Stimulated activated CD8-positive, alpha-beta memory T cell treated with anti-CD3 and anti-CD28 coated beads, Interleukin-7, amount 100 ng/mL, for 48 hours (primary cell): ENCODE measurements at regions not wholly inside any gene's neighbourhood (a gene's known extent, or its start where the extent isn't known, plus 50 kb on each side); places are given as distances from the start of the nearest gene placed in this dataset.

Experiments
- DNase-seq, 2 donors: peaks; one replicate each; pipeline ENCODE4 v3.0.0-alpha.2; 2020; ENCODE audit warnings: low read depth in 1 of 2; ENCODE audit errors: extremely low read depth in 1 of 2

- DNase-seq: no peak
These were observed 368.4 kb upstream of the E2F7 start for GRCh38 chr12:77433799-77434198.

- DNase-seq: no peak
These were observed 364.1 kb upstream of the E2F7 start for GRCh38 chr12:77429426-77429825.

DNA sequence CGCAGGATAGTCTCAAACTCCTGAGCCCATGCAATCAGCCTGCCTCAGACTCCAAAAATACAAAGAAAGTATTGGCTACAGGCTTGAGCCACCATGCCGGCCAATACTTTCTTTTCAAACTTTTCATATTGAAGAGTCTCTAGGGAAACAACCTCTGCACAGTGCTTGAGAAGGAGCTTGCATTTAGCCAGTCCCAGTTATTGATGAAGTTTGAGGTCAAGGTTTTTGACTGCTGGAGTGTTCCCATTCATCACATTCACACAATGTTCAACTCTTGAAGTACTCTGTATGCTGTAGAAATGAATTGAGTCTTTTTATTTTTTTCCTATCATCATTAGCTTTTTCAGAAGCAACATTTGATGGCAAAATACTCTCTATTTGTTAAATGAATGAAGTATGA lies 355.8 kb upstream of the E2F7 start:
- no peak for DNase-seq

GRCh38 chr12:77409551-77409950 lies 344.2 kb upstream of the E2F7 start:
- no peak for DNase-seq

GRCh38 chr12:77407931-77408330 lies 342.6 kb upstream of the E2F7 start:
- no peak for DNase-seq

GRCh38 chr12:77406219-77406905 lies 341.0 kb upstream of the E2F7 start:
- no peak for DNase-seq

GRCh38 chr12:77402716-77403115 lies 337.3 kb upstream of the E2F7 start:
- no peak for DNase-seq

DNA sequence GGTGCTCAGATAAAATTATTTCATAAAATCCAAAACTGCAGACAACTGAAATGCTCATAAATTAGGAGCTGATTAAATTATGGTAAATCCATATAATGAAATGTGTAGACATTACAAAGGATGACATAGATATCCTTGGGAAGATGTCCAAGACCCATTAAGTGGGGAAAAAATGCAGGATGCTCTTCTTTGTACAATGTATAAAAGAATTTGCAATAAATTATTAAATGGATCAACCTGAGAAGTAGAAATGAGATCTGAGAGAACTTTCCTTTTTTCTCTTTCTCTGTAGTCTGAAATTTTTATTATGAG lies 336.4 kb upstream of the E2F7 start:
- no peak for DNase-seq

DNA sequence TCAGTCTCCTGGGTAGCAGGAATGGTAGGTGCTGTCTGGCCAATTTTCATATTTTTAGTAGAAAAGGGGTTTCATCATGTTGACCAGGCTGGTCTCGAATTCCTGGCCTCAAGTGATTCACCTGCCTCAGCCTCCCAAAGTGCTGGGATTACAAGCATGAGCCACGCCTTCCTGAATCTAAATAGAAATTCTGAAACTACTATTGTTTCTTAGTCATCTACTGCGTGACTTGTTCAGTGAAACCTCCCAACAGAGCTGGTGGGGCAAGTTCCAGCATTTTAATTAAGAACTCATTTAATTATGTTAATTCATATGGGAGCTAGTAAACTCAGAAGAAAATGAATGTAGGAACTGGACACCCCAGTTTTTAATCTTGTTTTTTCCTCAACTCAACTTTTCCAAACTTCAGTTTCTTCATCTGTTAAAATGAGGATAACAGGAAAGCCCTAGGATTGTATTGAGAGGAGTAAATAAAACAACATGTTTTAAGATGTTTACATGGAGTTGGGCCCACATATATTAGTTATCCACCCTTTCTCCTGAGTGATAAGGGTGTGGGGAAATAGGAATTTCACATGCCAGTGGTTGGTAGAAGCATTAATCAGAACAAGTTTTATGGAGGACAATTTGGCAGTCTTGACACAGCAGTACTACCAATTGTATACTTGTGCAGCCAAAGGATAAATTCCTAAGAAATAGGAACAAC lies 335.8 kb upstream of the E2F7 start:
- no peak for DNase-seq

GRCh38 chr12:77392467-77393088 lies 327.2 kb upstream of the E2F7 start:
- no peak for DNase-seq

GRCh38 chr12:77388445-77389265 lies 323.3 kb upstream of the E2F7 start:
- no peak for DNase-seq

GRCh38 chr12:77387671-77388070 lies 322.3 kb upstream of the E2F7 start:
- no peak for DNase-seq

DNA sequence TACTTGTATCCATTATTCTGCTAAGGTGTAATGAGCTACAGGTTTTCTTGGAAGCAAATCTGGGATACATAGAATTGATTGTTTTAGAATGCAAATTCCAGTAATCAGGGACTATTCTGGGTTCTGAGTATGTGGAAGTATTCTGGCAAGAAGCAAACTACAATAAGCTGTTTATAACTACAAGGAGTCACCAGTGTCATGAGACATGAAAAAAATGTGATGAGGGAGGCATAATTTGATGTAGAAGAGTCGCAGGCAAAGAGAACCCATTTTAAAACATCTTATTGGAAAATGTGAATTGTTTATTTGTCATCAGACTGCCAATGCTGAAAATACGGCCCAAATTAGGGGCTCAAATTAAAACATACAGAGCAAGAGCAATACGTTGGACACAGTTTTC lies 321.8 kb upstream of the E2F7 start:
- no peak for DNase-seq

DNA sequence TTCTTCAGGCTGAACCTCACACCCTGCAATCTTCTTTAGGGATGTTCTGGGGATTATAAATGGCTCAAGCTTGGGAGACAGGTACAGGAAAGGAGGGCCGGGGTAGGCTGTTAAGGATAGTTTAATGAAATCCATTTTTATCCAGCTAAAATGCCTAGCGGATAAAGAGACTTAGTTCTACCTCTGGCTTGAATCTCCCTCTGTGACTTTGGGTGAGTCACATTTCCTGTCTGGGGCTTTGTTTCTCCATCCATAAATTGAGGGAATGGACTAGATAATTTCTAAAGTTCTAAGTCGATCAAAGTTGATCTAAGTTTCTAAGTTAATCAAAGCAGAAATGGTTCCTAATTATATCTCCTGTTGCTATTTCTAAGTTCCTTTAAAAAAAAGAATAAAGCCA lies 319.6 kb upstream of the E2F7 start:
- DNase-seq: no peak

- DNase-seq: no peak
These were observed 316.9 kb upstream of the E2F7 start for GRCh38 chr12:77382096-77382742.

GRCh38 chr12:77377622-77378021 lies 312.3 kb upstream of the E2F7 start:
- DNase-seq: no peak

- no peak for DNase-seq
These were observed 311.7 kb upstream of the E2F7 start for GRCh38 chr12:77377116-77377515.

DNA sequence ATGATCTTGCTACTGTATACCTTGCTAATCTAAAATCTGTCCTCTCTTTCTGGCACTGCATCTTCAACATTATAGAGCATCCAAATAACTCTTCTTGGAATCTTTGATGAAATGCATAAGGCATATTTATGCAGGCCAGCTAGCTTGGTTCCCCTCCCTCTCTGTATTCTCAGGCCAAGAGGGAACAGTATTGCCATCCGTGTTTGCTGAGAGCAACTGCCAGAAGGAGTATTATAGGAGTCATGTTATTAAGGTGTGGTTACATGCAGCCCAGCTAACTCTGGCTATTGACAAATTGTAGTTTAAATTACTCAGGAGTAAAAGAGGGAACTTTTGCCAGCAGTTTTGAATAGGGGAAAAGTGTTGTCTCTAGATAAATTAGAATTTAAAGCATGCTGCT lies 309.3 kb upstream of the E2F7 start:
- DNase-seq: no peak

DNA sequence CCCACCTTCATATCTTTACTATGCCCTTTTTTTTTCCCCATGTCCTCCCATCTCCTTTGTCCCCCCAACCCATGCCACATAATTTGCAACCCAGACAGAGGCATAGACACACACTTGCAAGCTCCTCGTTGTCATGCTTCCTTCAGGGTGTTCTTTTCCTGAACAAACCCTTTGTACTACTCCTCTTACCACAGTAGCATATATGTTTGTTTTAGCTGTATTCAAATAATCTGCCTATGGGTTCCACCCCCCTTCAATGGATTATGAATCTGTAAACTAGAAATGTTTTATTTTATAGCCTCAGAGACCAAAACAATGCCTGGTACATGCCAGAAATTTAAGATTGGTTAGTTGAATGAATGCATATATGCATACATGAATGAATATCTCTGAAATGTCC lies 307.1 kb upstream of the E2F7 start:
- DNase-seq: no peak

DNA sequence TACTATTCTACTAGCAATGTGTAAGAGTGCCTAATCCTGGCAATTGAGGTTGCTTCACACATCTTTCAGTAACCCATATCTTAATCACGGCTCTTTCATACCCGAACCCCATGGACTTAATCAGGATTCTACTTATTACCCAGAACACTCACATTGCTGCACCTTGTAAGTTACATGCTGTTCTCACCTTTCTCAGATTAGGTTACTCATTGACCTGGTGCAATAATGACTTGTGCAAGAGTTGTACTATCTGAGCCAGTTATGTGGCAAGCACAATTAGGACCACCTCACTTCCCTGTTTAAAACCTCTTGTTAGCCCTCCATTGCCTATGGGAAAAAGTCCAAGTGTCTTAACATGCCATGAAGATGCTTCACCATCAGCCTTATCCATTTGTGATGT lies 306.7 kb upstream of the E2F7 start:
- no peak for DNase-seq

GRCh38 chr12:77368379-77368778 lies 303.0 kb upstream of the E2F7 start:
- no peak for DNase-seq
